SK-N-SH treated with all-trans-retinoic acid at 6 μM for 48 hours (cell line): ENCODE measurements at regions not wholly inside any gene's neighbourhood (a gene's known extent, or its start where the extent isn't known, plus 50 kb on each side); places are given as distances from the start of the nearest gene placed in this dataset.

ENCODE experiments used
- ATAC-seq: fragments of 200-7000 bp; cut with Tn5 transposase; 3 replicates; pipeline ENCODE4 v1.9.1; 2020; ENCODE audit warnings: mild to moderate bottlenecking, moderate library complexity
- ARNTL ChIP-seq: fragments of 450-650 bp; formaldehyde crosslinking; IDR thresholded peaks from 2 replicates; pipeline ENCODE4 v1.5.0; 2020; ENCODE audit warnings: low read depth, mild to moderate bottlenecking, moderate library complexity, borderline replicate concordance
- CSDC2 ChIP-seq: fragments of 250-450 bp; sonication (Bioruptor Pico); IDR thresholded peaks from 2 replicates; pipeline ENCODE4 v1.5.0; 2020; ENCODE audit warnings: mild to moderate bottlenecking, moderate library complexity
- ESRRG ChIP-seq: fragments of 250-450 bp; sonication (Bioruptor Pico); IDR thresholded peaks from 2 replicates; pipeline ENCODE4 v1.6.1; 2021; ENCODE audit warnings: mild to moderate bottlenecking
- GLIS3 ChIP-seq: fragments of 250-450 bp; sonication (Bioruptor Pico); IDR thresholded peaks from 2 replicates; pipeline ENCODE4 v1.5.0; 2020; ENCODE audit warnings: mild to moderate bottlenecking, moderate library complexity
- ISL1 ChIP-seq: fragments of 250-450 bp; sonication (Bioruptor Pico); IDR thresholded peaks from 2 replicates; pipeline ENCODE4 v2.1.2; 2022; ENCODE audit warnings: mild to moderate bottlenecking, moderate library complexity
- OSR1 ChIP-seq: fragments of 250-450 bp; sonication (Bioruptor Pico); IDR thresholded peaks from 2 replicates; pipeline ENCODE4 v1.8.0; 2022; ENCODE audit warnings: moderate library complexity, mild to moderate bottlenecking, inconsistent platforms
- PPARA ChIP-seq: fragments of 250-450 bp; sonication (Bioruptor Pico); IDR thresholded peaks from 2 replicates; pipeline ENCODE4 v1.5.0; 2020; ENCODE audit warnings: mild to moderate bottlenecking, borderline replicate concordance
- SNAI2 ChIP-seq: fragments of 250-450 bp; sonication (Bioruptor Pico); IDR thresholded peaks from 2 replicates; pipeline ENCODE4 v1.5.0; 2020; ENCODE audit warnings: mild to moderate bottlenecking, moderate library complexity
- TCF4 ChIP-seq: fragments of 250-450 bp; sonication (Bioruptor Pico); IDR thresholded peaks from 2 replicates; pipeline ENCODE4 v1.8.0; 2021; ENCODE audit warnings: mild to moderate bottlenecking, moderate library complexity, borderline replicate concordance
- TOX ChIP-seq: fragments of 250-450 bp; sonication (Bioruptor Pico); IDR thresholded peaks from 2 replicates; pipeline ENCODE4 v1.8.0; 2021; ENCODE audit warnings: mild to moderate bottlenecking, moderate library complexity, borderline replicate concordance
- TSHZ2 ChIP-seq: fragments of 250-450 bp; sonication (Bioruptor Pico); IDR thresholded peaks from 2 replicates; pipeline ENCODE4 v1.5.0; 2020; ENCODE audit warnings: mild to moderate bottlenecking, moderate library complexity
- ZC3H10 ChIP-seq: fragments of 250-450 bp; sonication (Bioruptor Pico); IDR thresholded peaks from 2 replicates; pipeline ENCODE4 v1.5.1; 2021; ENCODE audit warnings: mild to moderate bottlenecking, moderate library complexity
- ZFP3 ChIP-seq: fragments of 250-450 bp; sonication (Bioruptor Pico); IDR thresholded peaks from 2 replicates; pipeline ENCODE4 v1.5.0; 2020; ENCODE audit warnings: mild to moderate bottlenecking, moderate library complexity
- ZNF70 ChIP-seq: fragments of 450-650 bp; formaldehyde crosslinking; IDR thresholded peaks from 2 replicates; pipeline ENCODE4 v1.5.0; 2020; ENCODE audit warnings: mild to moderate bottlenecking, moderate library complexity
- ZNF8 ChIP-seq: fragments of 450-650 bp; formaldehyde crosslinking; IDR thresholded peaks from 2 replicates; pipeline ENCODE4 v1.5.0; 2020; ENCODE audit warnings: mild to moderate bottlenecking, moderate library complexity
- TF ChIP-seq, protein P1 (sequence below): fragments of 250-450 bp; sonication (Bioruptor Pico); IDR thresholded peaks from 2 replicates; pipeline ENCODE4 v1.8.0; 2020; ENCODE audit warnings: mild to moderate bottlenecking, moderate library complexity, borderline replicate concordance
- TF ChIP-seq, protein P2 (sequence below): fragments of 250-450 bp; sonication (Bioruptor Pico); IDR thresholded peaks from 2 replicates; pipeline ENCODE4 v1.8.0; 2021; ENCODE audit warnings: low read depth, mild to moderate bottlenecking, moderate library complexity, borderline replicate concordance
- TF ChIP-seq, protein P3 (sequence below): fragments of 250-450 bp; sonication (Bioruptor Pico); IDR thresholded peaks from 2 replicates; pipeline ENCODE4 v1.5.1; 2021; ENCODE audit warnings: mild to moderate bottlenecking, moderate library complexity

DNA sequence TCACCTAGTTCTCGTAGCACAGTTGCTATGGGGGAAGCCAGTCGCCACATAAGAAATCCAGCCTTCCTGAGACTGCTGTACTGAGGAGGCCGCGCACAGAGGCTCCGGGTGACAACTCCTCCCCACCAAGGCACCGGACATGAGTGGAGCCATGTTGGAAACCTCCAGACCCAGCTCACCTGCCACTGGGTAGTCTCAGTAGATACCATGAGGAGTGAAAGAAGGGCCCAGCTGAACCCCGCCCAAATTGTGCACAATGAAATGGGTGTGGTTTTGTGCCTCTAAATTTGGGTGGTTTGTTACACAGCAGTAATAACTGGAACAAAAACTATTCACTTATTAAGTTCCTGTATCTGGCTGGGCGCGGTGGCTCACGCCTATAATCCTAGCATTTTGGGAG is 198.7 kb downstream of the BCOR start:
- ATAC-seq: no peak
- TF ChIP-seq SNAI2 (CRISPR knock-in tag): no peak
- TF ChIP-seq, protein P1, sequence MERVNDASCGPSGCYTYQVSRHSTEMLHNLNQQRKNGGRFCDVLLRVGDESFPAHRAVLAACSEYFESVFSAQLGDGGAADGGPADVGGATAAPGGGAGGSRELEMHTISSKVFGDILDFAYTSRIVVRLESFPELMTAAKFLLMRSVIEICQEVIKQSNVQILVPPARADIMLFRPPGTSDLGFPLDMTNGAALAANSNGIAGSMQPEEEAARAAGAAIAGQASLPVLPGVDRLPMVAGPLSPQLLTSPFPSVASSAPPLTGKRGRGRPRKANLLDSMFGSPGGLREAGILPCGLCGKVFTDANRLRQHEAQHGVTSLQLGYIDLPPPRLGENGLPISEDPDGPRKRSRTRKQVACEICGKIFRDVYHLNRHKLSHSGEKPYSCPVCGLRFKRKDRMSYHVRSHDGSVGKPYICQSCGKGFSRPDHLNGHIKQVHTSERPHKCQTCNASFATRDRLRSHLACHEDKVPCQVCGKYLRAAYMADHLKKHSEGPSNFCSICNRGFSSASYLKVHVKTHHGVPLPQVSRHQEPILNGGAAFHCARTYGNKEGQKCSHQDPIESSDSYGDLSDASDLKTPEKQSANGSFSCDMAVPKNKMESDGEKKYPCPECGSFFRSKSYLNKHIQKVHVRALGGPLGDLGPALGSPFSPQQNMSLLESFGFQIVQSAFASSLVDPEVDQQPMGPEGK (CRISPR knock-in tag): no peak

- ATAC-seq: no peak
Measured at GRCh38 chrX:39899856-39900776, 197.6 kb downstream of the BCOR start.

GRCh38 chrX:39900777-39901170 is 197.0 kb downstream of the BCOR start:
- peak; percentile 35; the same call in 1 of the 3 replicates for ATAC-seq
- TF ChIP-seq ARNTL (CRISPR knock-in tag) (no peak), ZFP3 (CRISPR knock-in tag) (no peak), GLIS3 (CRISPR knock-in tag) (no peak), ZNF8 (no peak), ISL1 (CRISPR knock-in tag) (no peak), SNAI2 (CRISPR knock-in tag) (no peak), ZC3H10 (CRISPR knock-in tag) (no peak), CSDC2 (CRISPR knock-in tag) (no peak), ESRRG (CRISPR knock-in tag) (no peak), OSR1 (CRISPR knock-in tag) (no peak), PPARA (CRISPR knock-in tag) (no peak)
- TF ChIP-seq, protein P1 (CRISPR knock-in tag): no peak

More at GRCh38 chrX:39899856-39900776, 197.6 kb downstream of the BCOR start:
- TF ChIP-seq CSDC2 (CRISPR knock-in tag) (no peak), TCF4 (CRISPR knock-in tag) (no peak), TOX (CRISPR knock-in tag) (no peak), ZNF70 (CRISPR knock-in tag) (no peak), GLIS3 (CRISPR knock-in tag) (no peak), PPARA (CRISPR knock-in tag) (no peak), ESRRG (CRISPR knock-in tag) (no peak), TSHZ2 (CRISPR knock-in tag) (no peak), ISL1 (CRISPR knock-in tag) (no peak), ZFP3 (CRISPR knock-in tag) (no peak)
- TF ChIP-seq, protein P1 (CRISPR knock-in tag): no peak
- TF ChIP-seq, protein P2, sequence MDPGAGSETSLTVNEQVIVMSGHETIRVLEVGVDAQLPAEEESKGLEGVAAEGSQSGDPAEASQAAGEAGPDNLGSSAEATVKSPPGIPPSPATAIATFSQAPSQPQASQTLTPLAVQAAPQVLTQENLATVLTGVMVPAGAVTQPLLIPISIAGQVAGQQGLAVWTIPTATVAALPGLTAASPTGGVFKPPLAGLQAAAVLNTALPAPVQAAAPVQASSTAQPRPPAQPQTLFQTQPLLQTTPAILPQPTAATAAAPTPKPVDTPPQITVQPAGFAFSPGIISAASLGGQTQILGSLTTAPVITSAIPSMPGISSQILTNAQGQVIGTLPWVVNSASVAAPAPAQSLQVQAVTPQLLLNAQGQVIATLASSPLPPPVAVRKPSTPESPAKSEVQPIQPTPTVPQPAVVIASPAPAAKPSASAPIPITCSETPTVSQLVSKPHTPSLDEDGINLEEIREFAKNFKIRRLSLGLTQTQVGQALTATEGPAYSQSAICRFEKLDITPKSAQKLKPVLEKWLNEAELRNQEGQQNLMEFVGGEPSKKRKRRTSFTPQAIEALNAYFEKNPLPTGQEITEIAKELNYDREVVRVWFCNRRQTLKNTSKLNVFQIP (CRISPR knock-in tag): no peak
- TF ChIP-seq, protein P3, sequence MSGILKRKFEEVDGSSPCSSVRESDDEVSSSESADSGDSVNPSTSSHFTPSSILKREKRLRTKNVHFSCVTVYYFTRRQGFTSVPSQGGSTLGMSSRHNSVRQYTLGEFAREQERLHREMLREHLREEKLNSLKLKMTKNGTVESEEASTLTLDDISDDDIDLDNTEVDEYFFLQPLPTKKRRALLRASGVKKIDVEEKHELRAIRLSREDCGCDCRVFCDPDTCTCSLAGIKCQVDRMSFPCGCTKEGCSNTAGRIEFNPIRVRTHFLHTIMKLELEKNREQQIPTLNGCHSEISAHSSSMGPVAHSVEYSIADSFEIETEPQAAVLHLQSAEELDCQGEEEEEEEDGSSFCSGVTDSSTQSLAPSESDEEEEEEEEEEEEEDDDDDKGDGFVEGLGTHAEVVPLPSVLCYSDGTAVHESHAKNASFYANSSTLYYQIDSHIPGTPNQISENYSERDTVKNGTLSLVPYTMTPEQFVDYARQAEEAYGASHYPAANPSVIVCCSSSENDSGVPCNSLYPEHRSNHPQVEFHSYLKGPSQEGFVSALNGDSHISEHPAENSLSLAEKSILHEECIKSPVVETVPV (CRISPR knock-in tag): no peak
